Renal cortical epithelial cell (primary cell): ENCODE measurements at regions not wholly inside any gene's neighbourhood (a gene's known extent, or its start where the extent isn't known, plus 50 kb on each side); places are given as distances from the start of the nearest gene placed in this dataset.
"Not testable (repeated sequence)": the region's sequence is repeated elsewhere in the genome, so short reads cannot be mapped to it uniquely, and the experiment has no call there.

Experiments used
- DNase-seq: peaks from one replicate; pipeline ENCODE4 v3.0.0-alpha.2; 2011; ENCODE audit warnings: low read depth

DNA sequence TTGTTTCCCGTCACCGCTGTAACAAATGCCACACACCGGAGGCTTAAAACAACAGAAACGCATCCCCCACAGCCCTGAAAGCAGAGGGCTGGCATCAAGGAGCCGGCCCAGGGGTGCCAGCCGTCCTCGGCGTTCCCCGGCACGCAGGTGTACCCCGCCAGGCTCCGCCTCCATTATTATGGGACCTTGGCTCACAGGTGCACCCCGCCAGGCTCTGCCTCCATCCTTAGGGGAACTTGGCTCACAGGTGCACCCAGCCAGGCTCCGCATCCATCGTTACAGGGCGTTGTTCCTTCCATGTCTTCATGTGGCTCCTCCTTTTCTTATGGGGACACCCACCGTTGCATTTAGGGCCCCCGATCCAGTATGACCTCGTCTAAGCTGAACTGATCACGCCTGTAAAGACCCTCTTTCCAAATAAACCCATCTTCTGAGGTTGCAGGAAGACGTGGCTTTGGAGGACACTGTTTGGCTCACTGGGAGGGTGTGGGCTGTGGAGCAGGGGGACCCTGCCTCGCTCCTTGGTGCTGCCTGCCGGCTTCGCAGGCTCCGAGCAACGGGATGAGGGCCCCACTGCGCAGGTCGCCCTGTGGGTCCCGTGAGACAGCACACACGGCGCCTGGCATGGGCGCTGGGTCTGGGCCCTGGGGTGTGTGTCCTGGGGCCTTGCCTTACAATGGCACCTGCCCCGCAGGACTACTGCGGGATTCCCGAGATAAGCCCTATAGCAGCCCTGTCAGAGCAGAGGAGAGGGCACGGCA lies 154.9 kb upstream of the ZNF469 start:
- not testable (repeated sequence) for DNase-seq

DNA sequence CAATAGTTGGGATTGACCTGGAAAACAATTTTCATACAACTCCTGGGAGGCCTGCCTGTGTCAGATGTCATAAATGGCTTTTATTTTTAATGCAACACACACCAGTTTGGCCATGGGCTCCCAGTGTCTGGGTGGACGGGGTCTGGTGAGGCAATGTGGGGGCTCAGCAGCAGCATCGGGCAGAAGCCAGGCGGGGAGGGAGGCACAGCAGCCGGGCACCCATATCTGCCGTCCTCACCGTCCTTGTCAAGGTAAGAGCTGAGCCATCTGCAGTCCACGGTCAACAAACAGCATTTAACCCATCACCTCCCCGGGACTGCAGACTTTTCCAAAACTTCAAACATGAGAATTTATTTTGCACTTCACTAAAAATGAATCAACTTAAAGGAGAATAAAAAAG lies 154.0 kb upstream of the ZNF469 start:
- DNase-seq, result not testable (repeated sequence)

DNA sequence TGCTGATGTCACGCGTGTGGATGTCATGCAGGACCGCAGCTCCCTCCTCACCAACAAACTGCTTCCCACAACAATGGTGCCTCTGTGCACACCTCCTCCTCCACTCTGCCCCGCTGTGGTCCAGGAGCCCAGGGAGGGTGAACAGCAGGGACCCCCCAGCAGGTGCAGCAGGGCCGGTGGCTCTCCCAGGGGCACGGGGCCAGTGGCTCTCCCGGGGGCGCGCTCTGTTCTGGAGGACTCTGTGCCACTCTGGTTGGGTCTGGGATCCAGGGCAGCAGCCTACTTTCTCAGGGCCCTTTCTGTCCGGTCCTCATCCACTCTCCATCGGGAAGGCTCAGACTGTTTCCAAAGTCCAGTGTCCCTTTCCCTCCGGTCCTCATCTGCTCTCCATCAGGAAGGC lies 153.0 kb upstream of the ZNF469 start:
- DNase-seq, result not testable (repeated sequence)

DNA sequence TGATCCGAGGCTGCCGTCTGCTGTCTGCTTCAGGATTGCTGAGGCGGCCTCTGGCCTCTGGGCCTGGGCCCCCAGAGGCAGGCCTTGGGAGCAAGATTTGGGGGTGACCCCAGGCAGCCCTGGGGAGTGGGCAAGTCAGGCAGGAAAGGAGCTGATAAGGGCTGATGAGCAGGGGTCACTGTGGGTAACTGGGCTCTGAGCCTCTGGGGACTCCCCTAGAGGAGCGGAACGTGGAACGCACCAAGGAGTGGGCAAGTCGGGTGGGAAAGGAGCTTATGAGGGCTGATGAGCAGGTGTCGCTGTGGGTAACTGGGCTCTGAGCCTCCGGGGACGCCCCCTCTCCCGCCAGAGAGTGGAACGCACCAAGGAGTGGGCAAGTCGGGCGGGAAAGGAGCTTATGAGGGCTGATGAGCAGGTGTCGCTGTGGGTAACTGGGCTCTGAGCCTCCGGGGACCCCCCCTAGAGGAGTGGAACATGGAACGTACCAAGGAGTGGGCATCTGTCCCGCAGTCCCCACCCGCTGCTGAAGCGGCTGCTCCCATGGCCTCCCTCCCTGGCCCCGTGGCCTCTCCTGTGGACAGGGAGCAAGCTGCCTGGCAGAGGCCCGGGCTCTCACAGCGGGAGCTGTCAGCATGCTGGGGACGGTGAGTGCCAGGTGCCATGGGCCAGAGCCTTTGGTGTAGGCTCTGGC lies 152.3 kb upstream of the ZNF469 start:
- DNase-seq, result not testable (repeated sequence)

DNA sequence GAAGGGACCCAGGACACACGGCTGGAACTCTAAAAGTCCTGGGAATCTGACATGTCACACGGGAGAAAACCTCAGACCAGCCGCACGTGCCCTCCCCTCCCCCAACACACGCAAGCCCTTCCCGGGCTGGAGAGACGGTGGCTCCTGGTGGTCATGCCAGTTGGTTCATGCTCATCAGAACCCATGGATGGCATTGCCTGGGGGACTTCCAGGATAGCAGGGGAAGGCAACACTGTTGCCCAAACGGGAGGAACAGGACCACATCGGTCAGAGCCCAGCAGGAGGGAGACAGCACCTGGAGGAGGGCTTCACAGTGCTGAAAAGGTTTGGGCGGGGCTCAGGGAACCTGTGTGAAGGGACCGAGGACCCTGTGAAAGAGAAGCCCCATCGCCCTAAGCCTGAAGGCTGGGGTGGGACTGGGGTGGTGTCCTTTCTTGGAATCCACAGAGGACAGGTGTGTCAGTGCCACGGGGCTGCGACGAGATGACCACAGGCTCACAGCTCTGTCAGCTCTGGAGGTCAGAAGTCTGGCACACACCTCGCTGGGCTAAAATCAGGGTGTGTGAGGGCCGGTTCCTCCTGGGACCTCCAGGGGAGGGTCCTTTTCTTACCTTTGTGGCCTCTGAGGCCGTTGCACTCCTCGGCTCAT lies 151.7 kb upstream of the ZNF469 start:
- not testable (repeated sequence) for DNase-seq

DNA sequence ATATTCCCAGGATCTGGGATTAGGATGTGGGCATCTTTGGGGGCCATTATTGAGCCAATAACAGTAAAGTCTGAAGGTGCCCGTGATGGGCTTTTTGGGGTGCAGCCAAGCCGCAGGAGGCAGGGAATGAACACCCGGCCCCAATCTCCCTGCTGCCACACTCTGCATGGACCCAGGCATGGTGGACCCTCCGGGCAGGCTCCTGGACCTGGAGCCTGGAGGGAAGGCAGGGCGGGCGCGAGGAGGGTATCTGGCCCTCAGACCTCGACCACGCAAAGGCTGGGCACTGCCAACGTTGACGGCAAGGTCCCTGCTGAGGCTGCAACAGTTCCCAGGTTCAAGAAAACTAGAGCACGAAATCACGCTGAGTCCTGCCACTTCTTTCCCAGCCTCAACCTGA lies 150.9 kb upstream of the ZNF469 start:
- not testable (repeated sequence) for DNase-seq

DNA sequence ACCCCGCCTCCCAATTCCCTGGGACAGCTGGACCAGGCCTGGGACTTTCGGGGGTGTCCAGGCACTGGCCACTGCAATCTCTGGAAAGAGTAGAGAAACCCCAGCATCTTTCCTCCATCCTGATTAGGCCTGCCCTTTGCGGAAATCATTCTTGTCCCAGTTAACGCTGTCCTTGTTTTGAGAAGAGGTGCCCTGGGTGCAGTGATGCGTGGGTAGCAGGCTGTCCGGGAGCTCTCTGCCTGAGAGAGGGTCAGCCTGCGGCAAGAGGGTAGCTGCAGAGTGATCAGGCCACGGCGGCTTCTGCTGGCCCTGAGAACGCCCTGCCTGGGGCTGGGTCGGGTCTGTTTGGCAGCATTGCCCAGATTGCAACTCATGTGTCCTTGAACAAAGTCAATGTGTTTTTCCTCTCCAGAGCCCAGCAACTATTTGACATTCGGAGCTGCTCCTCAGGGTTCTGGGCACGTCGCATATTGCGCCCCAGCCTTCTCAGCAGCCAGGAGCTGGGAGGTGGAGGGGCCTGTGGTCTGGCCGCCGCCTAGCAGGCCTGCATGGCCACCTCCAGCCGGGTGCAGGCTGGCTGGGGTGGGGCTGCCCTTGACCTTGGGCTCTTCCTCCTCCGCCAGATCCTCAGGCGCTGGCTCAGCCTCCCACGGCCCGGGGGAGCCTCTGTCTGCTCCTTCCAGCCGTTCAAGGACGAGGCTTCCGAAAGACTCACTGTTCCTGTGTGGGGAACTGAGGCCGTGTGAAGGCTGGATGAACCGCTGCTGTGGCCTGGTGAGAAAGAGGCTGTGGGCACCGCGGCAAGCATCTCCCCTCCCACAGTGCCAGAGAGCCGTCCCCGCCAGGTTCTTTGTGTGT lies 150.1 kb upstream of the ZNF469 start:
- DNase-seq, result not testable (repeated sequence)

DNA sequence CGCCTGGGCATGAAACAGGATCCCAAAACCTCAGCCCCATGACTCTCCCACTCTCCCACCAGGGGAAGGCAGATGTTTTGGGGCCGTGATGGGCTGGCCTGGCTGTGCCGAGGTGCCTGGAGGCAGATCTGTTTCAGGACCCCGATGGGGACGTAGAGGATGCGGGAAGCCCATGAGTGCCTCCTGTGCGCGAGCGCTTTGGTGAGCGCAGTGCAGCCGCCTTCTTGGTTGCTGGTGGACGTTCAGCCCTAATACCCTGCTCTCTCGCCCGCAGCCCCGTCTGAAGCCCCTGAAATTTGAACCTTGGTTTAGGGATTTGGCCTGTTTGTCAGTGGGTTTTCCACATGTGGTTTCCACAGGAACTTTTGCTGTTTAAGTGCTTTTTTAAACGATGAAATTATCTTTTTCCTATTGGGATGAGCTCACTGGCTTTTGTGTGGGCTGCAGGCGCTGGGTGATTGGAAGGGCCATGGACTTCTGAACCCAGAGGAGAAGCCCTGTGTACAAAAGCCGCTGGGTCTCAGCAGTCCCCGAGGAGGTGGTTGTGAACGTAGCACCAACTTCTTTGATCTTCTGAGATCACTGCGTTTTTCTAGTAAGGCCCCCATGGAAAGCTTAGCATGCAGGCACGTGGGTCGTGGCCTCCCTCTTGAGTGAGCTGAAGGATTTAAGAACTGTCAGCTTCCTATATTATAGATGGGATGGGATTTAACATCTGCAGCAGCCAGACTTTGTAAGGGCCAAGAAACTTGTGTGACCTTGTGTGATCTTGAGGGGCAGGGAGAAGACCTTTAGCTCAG lies 148.9 kb upstream of the ZNF469 start:
- DNase-seq, result not testable (repeated sequence)

DNA sequence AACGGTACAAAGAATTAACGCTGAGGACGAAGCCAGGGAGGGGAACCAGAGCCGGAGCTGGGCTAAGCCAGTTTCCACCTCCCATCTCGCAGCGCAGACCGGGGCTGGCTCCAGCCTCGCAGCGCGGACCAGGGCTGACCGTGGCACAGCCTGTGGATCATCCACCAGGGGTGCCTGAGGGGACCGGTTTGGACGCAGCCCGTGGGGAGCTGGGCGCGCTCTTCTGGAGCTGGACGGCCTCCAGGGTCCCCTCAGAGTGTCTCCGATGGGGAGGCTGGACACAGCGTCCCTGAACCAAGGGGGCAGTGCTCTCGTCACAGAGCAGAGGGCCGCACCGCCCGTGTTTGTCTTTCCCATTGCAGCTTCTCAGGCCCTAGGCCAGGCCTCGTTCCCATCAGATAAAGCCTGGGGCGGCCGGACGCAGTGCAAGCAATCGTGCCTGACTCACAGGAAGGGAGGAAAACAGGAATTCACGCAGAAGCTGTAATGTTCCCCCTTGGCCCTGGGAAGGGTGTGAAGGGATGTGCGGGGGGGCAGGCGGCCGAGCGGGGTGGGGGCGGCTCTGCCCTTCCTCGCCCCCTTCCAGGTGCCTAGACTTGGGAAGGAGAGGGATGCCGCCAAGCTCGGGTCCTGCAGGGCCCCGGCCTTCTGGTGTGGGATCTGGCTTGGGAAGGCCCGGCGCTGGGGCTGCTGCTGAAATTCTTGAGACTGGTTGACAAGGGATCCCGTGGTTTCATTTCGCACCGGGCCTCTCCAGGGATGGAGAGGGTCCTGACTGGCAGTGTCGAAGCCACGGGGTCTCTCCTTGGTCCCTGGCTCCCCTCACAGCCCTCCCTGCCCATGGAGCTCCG lies 148.1 kb upstream of the ZNF469 start:
- DNase-seq, result not testable (repeated sequence)

DNA sequence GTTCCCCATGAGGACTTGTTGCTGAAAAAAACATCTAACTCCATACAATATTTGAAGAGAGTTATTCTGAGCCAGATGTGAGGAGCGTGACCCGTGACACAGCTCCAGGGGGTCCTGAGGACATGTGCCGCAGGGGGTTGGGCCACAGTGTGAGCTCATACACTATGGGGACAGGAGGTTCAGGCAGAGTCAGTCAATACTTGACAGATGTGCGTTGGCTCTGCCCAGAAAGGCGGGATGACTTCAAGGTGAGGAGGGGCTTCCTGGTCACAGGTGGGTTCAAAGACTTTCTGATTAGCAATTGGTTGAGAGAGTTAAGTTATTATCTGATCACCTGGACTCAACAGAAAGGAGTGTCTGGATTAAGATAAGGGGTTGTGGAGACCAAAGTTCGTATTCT lies 147.1 kb upstream of the ZNF469 start:
- not testable (repeated sequence) for DNase-seq

DNA sequence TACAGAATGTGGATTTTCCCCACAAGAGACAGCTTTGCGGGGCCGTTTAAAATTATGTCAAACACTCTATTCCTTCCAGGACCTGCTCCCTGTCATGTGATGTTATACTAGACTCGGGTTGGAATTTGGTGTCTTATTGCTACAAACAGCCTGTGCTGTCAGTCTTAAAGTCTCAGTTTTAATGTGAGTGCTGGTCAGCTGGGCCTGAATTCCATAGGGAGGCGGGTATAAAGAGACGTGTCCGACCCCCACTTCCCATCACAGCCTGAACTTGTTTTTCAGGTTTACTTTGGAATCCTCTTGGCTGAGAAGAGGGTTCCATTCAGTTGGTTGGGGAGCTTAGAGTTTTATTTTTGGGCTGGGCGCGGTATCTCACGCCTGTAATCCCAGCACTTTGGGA lies 146.5 kb upstream of the ZNF469 start:
- peak; percentile 13 for DNase-seq

DNA sequence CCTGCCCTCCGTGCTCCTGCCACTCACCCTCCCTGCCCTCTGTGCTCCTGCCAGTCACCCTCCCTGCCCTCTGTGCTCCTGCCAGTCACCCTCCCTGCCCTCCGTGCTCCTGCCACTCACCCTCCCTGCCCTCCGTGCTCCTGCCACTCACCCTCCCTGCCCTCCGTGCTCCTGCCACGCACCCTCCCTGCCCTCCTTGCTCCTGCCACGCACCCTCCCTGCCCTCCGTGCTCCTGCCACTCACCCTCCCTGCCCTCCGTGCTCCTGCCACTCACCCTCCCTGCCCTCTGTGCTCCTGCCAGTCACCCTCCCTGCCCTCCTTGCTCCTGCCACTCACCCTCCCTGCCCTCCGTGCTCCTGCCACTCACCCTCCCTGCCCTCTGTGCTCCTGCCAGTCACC lies 145.4 kb upstream of the ZNF469 start:
- DNase-seq, result not testable (repeated sequence)

DNA sequence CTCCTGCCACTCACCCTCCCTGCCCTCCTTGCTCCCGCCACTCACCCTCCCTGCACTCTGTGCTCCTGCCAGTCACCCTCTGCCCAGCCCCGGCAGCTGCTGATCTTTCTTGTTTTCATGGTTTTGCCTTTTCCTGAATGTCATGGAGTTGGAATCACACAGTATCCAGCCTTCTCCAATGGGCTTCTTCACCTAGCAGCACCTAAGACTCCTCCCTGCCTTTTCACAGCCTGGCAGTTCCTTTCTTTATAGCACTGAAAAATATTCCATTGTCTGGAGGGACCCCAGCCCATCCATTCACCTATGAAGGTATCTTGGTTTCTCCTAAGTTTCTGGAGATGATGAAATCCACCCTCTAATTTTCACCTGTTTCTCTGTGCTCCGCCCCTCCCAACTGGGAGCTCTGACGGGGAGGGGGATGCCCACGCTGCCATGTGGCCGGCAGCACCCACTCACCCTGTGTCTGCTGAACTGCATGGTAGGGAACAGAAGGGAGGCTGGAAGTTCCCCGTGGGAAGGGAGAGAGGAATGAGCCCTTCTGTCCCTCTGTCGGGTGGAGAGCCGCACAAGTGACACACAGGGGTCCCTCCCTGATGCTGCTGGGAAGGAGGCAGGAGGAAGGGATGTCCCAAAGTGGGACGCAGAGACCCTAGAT lies 144.9 kb upstream of the ZNF469 start:
- not testable (repeated sequence) for DNase-seq

DNA sequence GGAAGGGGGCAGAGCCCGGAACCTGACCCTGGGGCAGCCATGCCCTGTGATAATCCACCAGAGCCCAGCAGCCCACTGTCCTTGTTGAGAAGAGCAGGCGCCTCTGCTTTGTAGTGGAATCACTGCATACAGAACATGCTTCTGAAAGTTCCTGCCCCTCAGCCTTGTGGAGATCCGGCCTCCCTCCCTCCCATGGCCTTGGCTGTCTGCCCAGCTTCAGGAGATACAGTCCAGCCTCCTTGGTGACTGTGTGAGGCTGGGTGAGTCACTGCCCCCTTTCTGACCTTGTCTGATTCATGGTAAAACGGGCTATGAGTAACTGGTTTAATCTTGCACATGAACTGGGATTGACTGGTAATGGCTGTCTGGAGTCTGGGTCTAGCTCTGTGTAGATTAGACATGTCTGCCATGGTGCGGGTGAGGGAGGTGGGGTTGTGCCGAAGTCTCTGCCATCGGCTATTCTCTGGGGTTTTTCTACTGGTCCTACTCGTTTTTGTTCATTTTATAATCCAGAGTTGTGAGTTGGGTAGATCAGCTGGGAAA lies 144.0 kb upstream of the ZNF469 start:
- peak; percentile 95 for DNase-seq

DNA sequence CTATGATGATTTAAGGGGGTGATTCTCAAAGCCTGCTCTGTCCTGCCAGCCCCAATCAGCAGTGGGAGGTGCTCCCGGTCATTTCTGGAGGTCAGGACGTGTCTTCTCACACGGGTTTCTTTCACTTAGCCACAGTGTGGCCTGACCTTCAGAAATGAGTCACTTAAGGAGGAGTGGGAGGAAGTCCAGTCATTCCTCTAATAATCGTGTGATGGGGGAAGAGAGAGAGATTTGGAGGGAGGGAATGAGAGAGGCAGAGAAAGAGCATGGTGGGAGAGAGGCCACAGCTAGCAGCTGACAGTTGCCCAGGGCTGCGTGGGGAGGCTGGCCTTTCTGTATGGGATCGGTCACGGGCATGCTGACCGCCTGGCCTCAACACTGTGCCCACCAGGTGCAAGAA lies 142.6 kb upstream of the ZNF469 start:
- DNase-seq, result peak; percentile 85

DNA sequence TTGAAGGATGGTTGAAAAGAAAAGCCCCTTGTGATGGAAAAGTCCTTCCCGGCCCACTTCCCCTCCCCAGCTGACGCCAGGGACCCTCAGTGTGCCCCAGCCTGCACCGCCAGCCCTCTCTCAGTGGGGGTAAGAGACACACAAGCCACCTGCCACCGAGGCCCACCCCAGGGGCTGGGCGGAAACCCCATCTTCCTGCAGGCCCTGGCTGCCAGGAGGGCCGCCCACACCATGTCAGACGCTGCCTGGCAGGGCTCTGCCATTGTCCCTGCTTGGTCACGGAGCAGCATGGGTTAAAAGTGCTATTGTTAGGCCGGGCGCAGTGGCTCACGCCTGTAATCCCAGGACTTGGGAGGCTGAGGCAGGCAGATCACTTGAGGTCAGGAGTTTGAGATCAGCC lies 142.0 kb upstream of the ZNF469 start:
- not testable (repeated sequence) for DNase-seq

DNA sequence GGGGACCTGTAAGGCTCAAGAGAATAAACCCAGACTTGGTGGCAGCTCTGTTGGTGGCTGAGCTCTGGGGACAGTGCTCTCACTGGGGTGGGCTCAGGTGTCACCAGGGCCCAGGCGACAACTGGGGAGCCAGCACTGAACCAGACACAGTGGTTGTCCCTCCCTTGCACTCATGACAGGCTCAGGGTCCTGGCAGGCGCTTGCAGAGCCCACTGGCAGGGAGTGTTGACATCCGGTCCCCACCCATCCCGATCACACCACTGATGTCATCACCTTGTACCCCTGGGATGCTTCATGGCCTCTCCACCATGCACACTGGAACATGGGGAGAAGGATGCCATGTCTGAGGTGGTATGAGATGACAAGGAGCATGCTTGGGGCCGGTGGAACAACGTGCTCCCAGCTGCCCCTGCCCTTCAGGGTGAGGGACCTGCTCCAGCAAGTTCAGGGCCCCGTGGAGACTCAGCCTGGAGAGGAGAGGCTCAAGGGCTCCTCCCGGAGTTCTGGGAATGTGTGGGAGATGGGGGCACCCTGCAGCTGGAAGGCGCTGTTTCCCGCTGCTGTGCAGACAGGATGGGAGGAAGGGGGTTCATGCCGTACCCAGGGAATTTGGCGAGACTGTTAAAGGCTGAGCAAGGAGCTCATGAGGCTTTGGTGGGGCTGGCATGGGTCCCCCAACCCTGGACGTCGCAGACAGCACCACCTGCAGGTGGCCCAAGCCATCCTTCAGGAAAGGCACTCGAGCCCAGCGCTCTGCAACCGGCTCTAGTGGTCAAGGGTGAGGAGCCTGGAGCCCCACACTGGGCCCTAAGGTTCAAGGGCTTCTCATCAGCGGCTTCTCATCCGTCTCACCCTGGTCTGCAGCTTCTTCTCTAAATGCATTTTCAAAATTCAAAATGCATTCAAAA lies 141.1 kb upstream of the ZNF469 start:
- not testable (repeated sequence) for DNase-seq
